Testis (tissue), 2 donors: ENCODE measurements at regions not wholly inside any gene's neighbourhood (a gene's known extent, or its start where the extent isn't known, plus 50 kb on each side); places are given as distances from the start of the nearest gene placed in this dataset.

Source experiments
- POLR2A ChIP-seq: fragments of 450-650 bp; IDR thresholded peaks from one replicate; pipeline ENCODE4 v1.6.1; 2017; ENCODE audit warnings: antibody characterized with exemption, mild to moderate bottlenecking, moderate library complexity
- TF ChIP-seq, protein P1 (sequence below), 3 experiments: fragments of 450-650 bp in 2 of 3; fragments of 200-600 bp in 1 of 3; sonication (generic) in 1 of 3; IDR thresholded peaks; one replicate each; pipeline ENCODE4 v1.5.1; 2016 to 2019; ENCODE audit warnings: antibody characterized with exemption in 3 of 3, mild to moderate bottlenecking in 2 of 3, moderate library complexity in 1 of 3

DNA sequence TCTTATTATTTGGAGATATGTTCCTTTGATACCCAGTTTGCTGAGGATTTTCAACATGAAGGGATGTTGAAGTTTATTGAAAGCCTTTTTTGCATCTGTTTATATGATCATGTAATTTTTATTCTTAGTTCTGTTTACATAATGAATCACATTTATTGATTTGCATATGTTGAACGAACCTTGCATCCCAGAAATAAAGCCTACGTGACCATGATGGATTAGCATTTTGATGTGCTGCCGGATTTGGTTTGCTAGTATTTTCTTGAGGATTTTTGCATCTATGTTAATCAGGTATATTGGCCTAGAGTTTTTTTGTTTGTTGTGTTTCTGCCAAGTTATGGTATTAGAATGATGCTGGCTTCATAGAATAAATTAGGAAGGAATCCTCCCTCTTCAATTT, 161.4 kb upstream of the ITGA1 start:
- TF ChIP-seq, protein P1, sequence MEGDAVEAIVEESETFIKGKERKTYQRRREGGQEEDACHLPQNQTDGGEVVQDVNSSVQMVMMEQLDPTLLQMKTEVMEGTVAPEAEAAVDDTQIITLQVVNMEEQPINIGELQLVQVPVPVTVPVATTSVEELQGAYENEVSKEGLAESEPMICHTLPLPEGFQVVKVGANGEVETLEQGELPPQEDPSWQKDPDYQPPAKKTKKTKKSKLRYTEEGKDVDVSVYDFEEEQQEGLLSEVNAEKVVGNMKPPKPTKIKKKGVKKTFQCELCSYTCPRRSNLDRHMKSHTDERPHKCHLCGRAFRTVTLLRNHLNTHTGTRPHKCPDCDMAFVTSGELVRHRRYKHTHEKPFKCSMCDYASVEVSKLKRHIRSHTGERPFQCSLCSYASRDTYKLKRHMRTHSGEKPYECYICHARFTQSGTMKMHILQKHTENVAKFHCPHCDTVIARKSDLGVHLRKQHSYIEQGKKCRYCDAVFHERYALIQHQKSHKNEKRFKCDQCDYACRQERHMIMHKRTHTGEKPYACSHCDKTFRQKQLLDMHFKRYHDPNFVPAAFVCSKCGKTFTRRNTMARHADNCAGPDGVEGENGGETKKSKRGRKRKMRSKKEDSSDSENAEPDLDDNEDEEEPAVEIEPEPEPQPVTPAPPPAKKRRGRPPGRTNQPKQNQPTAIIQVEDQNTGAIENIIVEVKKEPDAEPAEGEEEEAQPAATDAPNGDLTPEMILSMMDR (IDR thresholded peaks at IDR 0.05) = no peak
- TF ChIP-seq POLR2A = no peak
